ENCODE measurements at regions not wholly inside any gene's neighbourhood (a gene's known extent, or its start where the extent isn't known, plus 50 kb on each side); places are given as distances from the start of the nearest gene placed in this dataset.

- intact Hi-C loops (cut with micrococcal nuclease): no loop called here
- no peak overlapping the region for H3K4me3 Mint-ChIP-seq
- H3K36me3 Mint-ChIP-seq (ENCODE audit: low read depth): no peaks in the 10 kb centered on the region
- H3K4me1 Mint-ChIP-seq: no peaks in the 10 kb centered on the region
- no peaks in the 10 kb centered on the region for H3K27me3 Mint-ChIP-seq
- ChIA-PET CTCF (no interaction called here), POLR2A (no interaction called here)
- H3K27ac Mint-ChIP-seq: no peak overlapping the region
- ATAC-seq (ENCODE audit: low read depth): no peak
- DNase-seq: no peak
- TF ChIP-seq CTCF (IDR thresholded peaks at IDR 0.05): no peak
- no peaks in the 10 kb centered on the region for H3K9me3 Mint-ChIP-seq
Observed at GRCh38 chr7:32140210-32140939, 70.2 kb upstream of the PDE1C start.

- Mint-ChIP-seq H3K36me3 (ENCODE audit: low read depth) (no peaks in the 10 kb centered on the region), H3K4me1 (no peaks in the 10 kb centered on the region), H3K27me3 (no peaks in the 10 kb centered on the region), H3K9me3 (peaks cover 11% of the 10 kb centered on the region), H3K4me3 (no peak overlapping the region), H3K27ac (no peak overlapping the region)
- ATAC-seq (ENCODE audit: low read depth) (no peak), DNase-seq (no peak)
- intact Hi-C loops (cut with micrococcal nuclease): no loop called here
- no peak for TF ChIP-seq CTCF (IDR thresholded peaks at IDR 0.05)
- ChIA-PET CTCF (no interaction called here), POLR2A (no interaction called here)
Observed at GRCh38 chr7:32137059-32137458, 66.9 kb upstream of the PDE1C start.

DNA sequence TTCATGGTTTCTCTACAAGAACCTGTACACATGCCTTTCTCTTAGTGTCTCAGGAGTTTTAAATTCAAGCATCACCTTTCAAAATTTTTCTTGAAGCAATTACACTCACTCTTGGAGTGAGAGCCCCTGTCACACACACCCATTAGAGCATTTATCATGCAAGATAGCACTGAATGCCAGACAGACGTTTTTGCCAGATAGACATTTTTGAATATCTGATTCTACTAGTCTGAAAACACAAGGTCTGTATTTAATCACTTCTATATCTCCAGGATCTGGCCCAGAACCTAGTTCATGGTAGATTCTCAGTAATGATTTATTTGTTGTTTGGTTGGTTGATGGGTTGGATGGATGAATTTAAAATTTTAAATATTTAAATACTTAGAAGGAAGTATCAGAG is 60.9 kb upstream of the PDE1C start:
- H3K27me3 Mint-ChIP-seq: no peaks in the 10 kb centered on the region
- H3K9me3 Mint-ChIP-seq: peaks cover 14% of the 10 kb centered on the region
- H3K36me3 Mint-ChIP-seq (ENCODE audit: low read depth): no peaks in the 10 kb centered on the region
- ChIA-PET POLR2A (no interaction called here), CTCF (no interaction called here)
- H3K4me1 Mint-ChIP-seq: no peaks in the 10 kb centered on the region
- no peak for DNase-seq
- TF ChIP-seq CTCF (IDR thresholded peaks at IDR 0.05): no peak
- no peak overlapping the region for H3K4me3 Mint-ChIP-seq
- intact Hi-C loops (cut with micrococcal nuclease): no loop called here
- no peak for ATAC-seq (ENCODE audit: low read depth)
- no peak overlapping the region for H3K27ac Mint-ChIP-seq

GRCh38 chr7:32126843-32127242 is 56.6 kb upstream of the PDE1C start:
- DNase-seq (no peak), ATAC-seq (ENCODE audit: low read depth) (no peak)
- no peaks in the 10 kb centered on the region for H3K36me3 Mint-ChIP-seq (ENCODE audit: low read depth)
- no peak overlapping the region for H3K27ac Mint-ChIP-seq
- H3K4me1 Mint-ChIP-seq: no peaks in the 10 kb centered on the region
- H3K4me3 Mint-ChIP-seq: no peak overlapping the region
- intact Hi-C loops (cut with micrococcal nuclease): no loop called here
- TF ChIP-seq CTCF (IDR thresholded peaks at IDR 0.05): no peak
- CTCF ChIA-PET: no interaction called here
- POLR2A ChIA-PET: no interaction called here
- H3K9me3 Mint-ChIP-seq: peaks cover 18% of the 10 kb centered on the region
- no peaks in the 10 kb centered on the region for H3K27me3 Mint-ChIP-seq

Measured in activated B cell treated with CpG ODN at 0.5 μM for 24 hours (primary cell).